ENCODE measurements at regions not wholly inside any gene's neighbourhood (a gene's known extent, or its start where the extent isn't known, plus 50 kb on each side); places are given as distances from the start of the nearest gene placed in this dataset.

DNA sequence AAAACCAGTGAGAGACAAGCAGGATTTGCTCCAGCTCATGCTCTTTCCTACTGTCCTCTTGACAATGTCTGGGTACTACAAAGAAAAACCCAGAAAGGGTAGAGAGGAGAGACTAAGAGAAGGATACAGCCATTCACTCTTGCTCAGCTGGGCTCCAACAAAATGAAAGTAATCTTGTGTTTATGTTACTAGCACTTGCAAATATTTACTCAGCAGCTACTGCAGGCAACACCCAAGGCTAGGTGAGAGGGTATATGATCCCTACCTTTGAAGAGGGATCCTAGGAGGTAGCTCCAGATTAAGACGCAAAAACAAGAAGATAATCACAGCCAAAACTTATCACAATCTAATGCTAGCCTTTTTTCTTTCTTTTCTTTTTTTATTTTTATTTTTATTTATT lies 329.6 kb upstream of the ACVR2A start:
- TF ChIP-seq, protein P1, sequence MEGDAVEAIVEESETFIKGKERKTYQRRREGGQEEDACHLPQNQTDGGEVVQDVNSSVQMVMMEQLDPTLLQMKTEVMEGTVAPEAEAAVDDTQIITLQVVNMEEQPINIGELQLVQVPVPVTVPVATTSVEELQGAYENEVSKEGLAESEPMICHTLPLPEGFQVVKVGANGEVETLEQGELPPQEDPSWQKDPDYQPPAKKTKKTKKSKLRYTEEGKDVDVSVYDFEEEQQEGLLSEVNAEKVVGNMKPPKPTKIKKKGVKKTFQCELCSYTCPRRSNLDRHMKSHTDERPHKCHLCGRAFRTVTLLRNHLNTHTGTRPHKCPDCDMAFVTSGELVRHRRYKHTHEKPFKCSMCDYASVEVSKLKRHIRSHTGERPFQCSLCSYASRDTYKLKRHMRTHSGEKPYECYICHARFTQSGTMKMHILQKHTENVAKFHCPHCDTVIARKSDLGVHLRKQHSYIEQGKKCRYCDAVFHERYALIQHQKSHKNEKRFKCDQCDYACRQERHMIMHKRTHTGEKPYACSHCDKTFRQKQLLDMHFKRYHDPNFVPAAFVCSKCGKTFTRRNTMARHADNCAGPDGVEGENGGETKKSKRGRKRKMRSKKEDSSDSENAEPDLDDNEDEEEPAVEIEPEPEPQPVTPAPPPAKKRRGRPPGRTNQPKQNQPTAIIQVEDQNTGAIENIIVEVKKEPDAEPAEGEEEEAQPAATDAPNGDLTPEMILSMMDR (conservative IDR thresholded peaks at IDR 0.05; ENCODE audit: low read depth, low read length) = no peak
- TF ChIP-seq EZH2 (IDR thresholded peaks at IDR 0.05; ENCODE audit: borderline replicate concordance, low read depth, low read length, poor library complexity, severe bottlenecking) = no peak
